Stimulated activated CD4-positive, alpha-beta T cell treated with anti-CD3 and anti-CD28 coated beads, Interleukin-1b, Interleukin-23, amount 100 ng/mL, for 48 hours (primary cell): ENCODE measurements at regions not wholly inside any gene's neighbourhood (a gene's known extent, or its start where the extent isn't known, plus 50 kb on each side); places are given as distances from the start of the nearest gene placed in this dataset.
"Not testable (repeated sequence)": the region's sequence is repeated elsewhere in the genome, so short reads cannot be mapped to it uniquely, and the experiment has no call there.

Experiments used
- DNase-seq: peaks from one replicate; pipeline ENCODE4 v3.0.0-alpha.2; 2020

GRCh38 chr1:58939666-58940370 lies 156.0 kb upstream of the JUN start:
- no peak for DNase-seq

GRCh38 chr1:58941471-58942289 lies 157.8 kb upstream of the JUN start:
- DNase-seq, result no peak

GRCh38 chr1:58942759-58943191 lies 158.9 kb upstream of the JUN start:
- DNase-seq, result no peak

GRCh38 chr1:58943776-58944175 lies 159.9 kb upstream of the JUN start:
- no peak for DNase-seq

- DNase-seq, result no peak
These were observed 160.6 kb upstream of the JUN start for GRCh38 chr1:58944439-58944838.

- no peak for DNase-seq
These were observed 162.5 kb upstream of the JUN start for GRCh38 chr1:58946390-58946789.

GRCh38 chr1:58948671-58949070 lies 164.8 kb upstream of the JUN start:
- no peak for DNase-seq

- no peak for DNase-seq
These were observed 165.8 kb upstream of the JUN start for GRCh38 chr1:58949551-58950220.

- no peak for DNase-seq
These were observed 167.1 kb upstream of the JUN start for GRCh38 chr1:58950897-58951296.

- not testable (repeated sequence) for DNase-seq
These were observed 170.1 kb upstream of the JUN start for GRCh38 chr1:58953951-58954350.

- not testable (repeated sequence) for DNase-seq
These were observed 179.4 kb upstream of the JUN start for GRCh38 chr1:58963287-58963686.

GRCh38 chr1:58964428-58964827 lies 180.6 kb upstream of the JUN start:
- no peak for DNase-seq

GRCh38 chr1:58964880-58965279 lies 181.0 kb upstream of the JUN start:
- no peak for DNase-seq

GRCh38 chr1:58966103-58966916 lies 182.5 kb upstream of the JUN start:
- no peak for DNase-seq

- no peak for DNase-seq
These were observed 183.3 kb upstream of the JUN start for GRCh38 chr1:58966917-58967740.

- DNase-seq, result no peak
These were observed 184.6 kb upstream of the JUN start for GRCh38 chr1:58968360-58968952.

GRCh38 chr1:58969176-58969575 lies 185.3 kb upstream of the JUN start:
- not testable (repeated sequence) for DNase-seq

GRCh38 chr1:58971629-58972140 lies 187.8 kb upstream of the JUN start:
- no peak for DNase-seq

- DNase-seq, result no peak
These were observed 192.0 kb upstream of the JUN start for GRCh38 chr1:58975888-58976287.

GRCh38 chr1:58976294-58976693 lies 192.4 kb upstream of the JUN start:
- no peak for DNase-seq

GRCh38 chr1:58977598-58977997 lies 193.8 kb upstream of the JUN start:
- no peak for DNase-seq
